Stimulated activated CD4-positive, alpha-beta T cell treated with anti-CD3 and anti-CD28 coated beads, TNF-alpha, amount 100 ng/mL, for 24 hours (primary cell): ENCODE measurements at regions not wholly inside any gene's neighbourhood (a gene's known extent, or its start where the extent isn't known, plus 50 kb on each side); places are given as distances from the start of the nearest gene placed in this dataset.

Source experiments
- DNase-seq, 3 experiments: peaks; one replicate each; pipeline ENCODE4 v3.0.0-alpha.2; 2020; ENCODE audit warnings: low read depth in 3 of 3

- no peak for DNase-seq
These were observed 94.9 kb downstream of the RIPK4 start for GRCh38 chr21:41671859-41672542.

GRCh38 chr21:41671212-41671762 is 95.6 kb downstream of the RIPK4 start:
- DNase-seq = no peak

GRCh38 chr21:41670056-41670805 is 96.6 kb downstream of the RIPK4 start:
- no peak for DNase-seq

GRCh38 chr21:41669533-41669830 is 97.4 kb downstream of the RIPK4 start:
- no peak for DNase-seq

GRCh38 chr21:41668686-41669532 is 97.9 kb downstream of the RIPK4 start:
- DNase-seq = no peak

- DNase-seq = no peak
These were observed 98.8 kb downstream of the RIPK4 start for GRCh38 chr21:41668051-41668541.

GRCh38 chr21:41667136-41667535 is 99.7 kb downstream of the RIPK4 start:
- no peak for DNase-seq

- no peak for DNase-seq
These were observed 100.2 kb downstream of the RIPK4 start for GRCh38 chr21:41666641-41667081.

- no peak for DNase-seq
These were observed 100.9 kb downstream of the RIPK4 start for GRCh38 chr21:41665766-41666595.

- no peak for DNase-seq
These were observed 101.7 kb downstream of the RIPK4 start for GRCh38 chr21:41664881-41665765.

GRCh38 chr21:41663805-41664788 is 102.8 kb downstream of the RIPK4 start:
- no peak for DNase-seq

GRCh38 chr21:41662761-41663160 is 104.1 kb downstream of the RIPK4 start:
- no peak for DNase-seq

- no peak for DNase-seq
These were observed 104.7 kb downstream of the RIPK4 start for GRCh38 chr21:41662161-41662560.

- no peak for DNase-seq
These were observed 106.1 kb downstream of the RIPK4 start for GRCh38 chr21:41660748-41661147.

GRCh38 chr21:41659791-41660560 is 106.9 kb downstream of the RIPK4 start:
- no peak for DNase-seq

- no peak for DNase-seq
These were observed 109.8 kb downstream of the RIPK4 start for GRCh38 chr21:41656946-41657525.

- DNase-seq = no peak
These were observed 111.6 kb downstream of the RIPK4 start for GRCh38 chr21:41655259-41655658.
